Heart left ventricle (tissue), 16 donors: ENCODE measurements at regions not wholly inside any gene's neighbourhood (a gene's known extent, or its start where the extent isn't known, plus 50 kb on each side); places are given as distances from the start of the nearest gene placed in this dataset.

Source experiments
- ATAC-seq, 4 donors: fragments of 200-7000 bp; cut with Tn5 transposase; one replicate each; pipeline ENCODE4 v1.9.1; 2020 to 2022; ENCODE audit warnings: moderate library complexity in 4 of 4, mild to moderate bottlenecking in 3 of 4, moderate number of reproducible peaks in 1 of 4
- DNase-seq, 5 donors: peaks; one replicate each; pipeline ENCODE4 v3.0.0-alpha.2; 2020
- H3K27ac ChIP-seq, 12 donors: fragments of 200-600 bp; sonication (generic) in 4 of 12; one replicate each; pipeline versions ENCODE4 v1.5.0 to v1.8.0; 2016 to 2022; ENCODE audit warnings: mild to moderate bottlenecking in 2 of 12
- H3K27me3 ChIP-seq, 9 donors: fragments of 200-600 bp; sonication (generic) in 2 of 9; one replicate each; pipeline versions ENCODE4 v1.5.1 to v1.8.0; 2016 to 2022; ENCODE audit warnings: mild to moderate bottlenecking in 3 of 9
- H3K36me3 ChIP-seq, 9 donors: fragments of 200-600 bp; sonication (generic) in 2 of 9; one replicate each; pipeline versions ENCODE4 v1.5.0 to v1.8.0; 2018 to 2022; ENCODE audit warnings: mild to moderate bottlenecking in 2 of 9
- H3K4me1 ChIP-seq, 12 donors: fragments of 200-600 bp; sonication (generic) in 4 of 12; one replicate each; pipeline versions ENCODE4 v1.5.0 to v1.8.0; 2016 to 2022; ENCODE audit warnings: mild to moderate bottlenecking in 3 of 12
- H3K4me3 ChIP-seq, 12 donors: fragments of 200-600 bp; sonication (generic) in 4 of 12; one replicate each; pipeline versions ENCODE4 v1.5.0 to v1.8.0; 2017 to 2022; ENCODE audit warnings: mild to moderate bottlenecking in 9 of 12, moderate library complexity in 4 of 12
- H3K9me3 ChIP-seq, 12 donors: fragments of 200-600 bp; sonication (generic) in 4 of 12; one replicate each; pipeline versions ENCODE4 v1.5.0 to v1.8.0; 2016 to 2022; ENCODE audit warnings: mild to moderate bottlenecking in 1 of 12
- CTCF ChIP-seq, 12 donors: fragments of 200-600 bp; sonication (generic) in 4 of 12; IDR thresholded peaks; one replicate each; pipeline versions ENCODE4 v1.5.0 to v1.8.0; 2018 to 2022; ENCODE audit warnings: antibody characterized with exemption in 12 of 12, mild to moderate bottlenecking in 5 of 12
- POLR2A ChIP-seq, 2 donors: fragments of 450-650 bp; IDR thresholded peaks; one replicate each; pipeline ENCODE4 v1.6.1; 2017; ENCODE audit warnings: antibody characterized with exemption in 2 of 2, mild to moderate bottlenecking in 2 of 2, moderate library complexity in 2 of 2
- WGBS, 4 donors: extraction: QIAGEN DNeasy Blood & Tissue Kit in 2 of 4; methylation state at CpG; one replicate each; pipeline versions ENCODE4 v1.1.5 to v1.1.7; 2013 to 2018; 5-methylcytosine and 5-hydroxymethylcytosine counted together
- intact Hi-C, 10 donors: fragments of 100-400 bp; cut with DNase I; formaldehyde crosslinking; loops; one replicate each; pipeline versions ENCODE4 v1.11.1 to v1.14.2; 2022
- donor health status: ischemic (EF 13 %, LVEDD 7.1; RV severe dilation, severe dysfunction).
- donor health status: healthy with polysubstance abuse.
- donor health status: DM: no; HTN: yes; CAD: no.
- donor health status: DM: no; HTN: no; CAD: no.
- donor health status: ischemic (EF 25% LVEDD 6.9; RV normal size, moderate dysfunction).
- donor health status: ischemic (EF 25% LVEDD 5.7; RV mildly dilated, moderate dysfunction).
- donor health status: healthy.
- donor health status: DM: yes; HTN: yes; CAD: no.
- donor health status: ischemic (EF 35%, LVEDD 5.7; RV mildly dilated, moderate dysfunction).
- donor health status: nonischemic (EF 11% LVEDD 7.7; RV severe dilation, severe dysfunction).
- donor health status: DM: yes; HTN: yes; CAD: no.
- donor health status: PGD.
- donor health status: ischemic (EF 29% LVEDD 5.4; RV normal size, mild dysfunction).
- donor health status: nonischemic (EF 23%, LVEDD 6.1; RV moderate dilation, normal function).

GRCh38 chr1:187819086-187819485 is 990.3 kb downstream of the PLA2G4A start:
- Histone ChIP-seq H3K4me3 (no peak overlapping the region), H3K4me1 (no peaks in the 10 kb centered on the region), H3K36me3 (no peaks in the 10 kb centered on the region), H3K27ac (no peak overlapping the region), H3K9me3 (peaks cover 0 to 15% (median 7%) of the 10 kb centered on the region in 12 donors), H3K27me3 (no peaks in the 10 kb centered on the region)
- WGBS, 4 donors = 26 to 51% (median 42%) methylated on average over 5 of the region's 5 CpGs
- DNase-seq (no peak), ATAC-seq (no peak)
- TF ChIP-seq CTCF (IDR thresholded peaks at IDR 0.05) = no peak
- no peak for TF ChIP-seq POLR2A (IDR thresholded peaks at IDR 0.05)
- intact Hi-C loops = no loop called here

- DNase-seq = no peak
- 93 to 95% (median 94%) methylated on average over 11 to 12 of the region's 12 CpGs for WGBS, 4 donors
- peaks cover 0 to 10% (median 0%) of the 10 kb centered on the region in 12 donors for H3K4me1 ChIP-seq
- H3K9me3 ChIP-seq = peaks cover 0 to 13% (median 0%) of the 10 kb centered on the region in 12 donors
- intact Hi-C loops = no loop called here
- no peak overlapping the region for H3K4me3 ChIP-seq
- no peak for TF ChIP-seq CTCF (IDR thresholded peaks at IDR 0.05)
- no peak overlapping the region for H3K27ac ChIP-seq
- no peaks in the 10 kb centered on the region for H3K27me3 ChIP-seq
- no peak for ATAC-seq
- H3K36me3 ChIP-seq = no peaks in the 10 kb centered on the region
Observed at GRCh38 chr1:187836557-187836956, 1007.8 kb downstream of the PLA2G4A start.

GRCh38 chr1:187837787-187838186 is 1009.0 kb downstream of the PLA2G4A start:
- 63 to 77% (median 67%) methylated on average over 2 of the region's 2 CpGs for WGBS, 4 donors
- peaks cover 0 to 12% (median 0%) of the 10 kb centered on the region in 12 donors for H3K9me3 ChIP-seq
- no peaks in the 10 kb centered on the region for H3K27me3 ChIP-seq
- DNase-seq (no peak), ATAC-seq (no peak)
- H3K36me3 ChIP-seq = no peaks in the 10 kb centered on the region
- TF ChIP-seq POLR2A (IDR thresholded peaks at IDR 0.05) (no peak), CTCF (IDR thresholded peaks at IDR 0.05) (no peak)
- H3K4me3 ChIP-seq = no peak overlapping the region
- H3K27ac ChIP-seq = no peak overlapping the region
- H3K4me1 ChIP-seq = peaks cover 0 to 10% (median 0%) of the 10 kb centered on the region in 12 donors
- intact Hi-C loops = no loop called here

GRCh38 chr1:187838335-187839293 is 1009.9 kb downstream of the PLA2G4A start:
- Histone ChIP-seq H3K9me3 (peaks cover 0 to 13% (median 0%) of the 10 kb centered on the region in 12 donors), H3K36me3 (no peaks in the 10 kb centered on the region), H3K4me3 (no peak overlapping the region), H3K4me1 (peaks cover 0 to 10% (median 0%) of the 10 kb centered on the region in 12 donors), H3K27me3 (no peaks in the 10 kb centered on the region), H3K27ac (no peak overlapping the region)
- ATAC-seq = no peak
- DNase-seq = no peak
- intact Hi-C loops = no loop called here
- no peak for TF ChIP-seq CTCF (IDR thresholded peaks at IDR 0.05)
- no peak for TF ChIP-seq POLR2A (IDR thresholded peaks at IDR 0.05)
- 50 to 63% (median 56%) methylated on average over 7 of the region's 7 CpGs for WGBS, 4 donors
